ENCODE measurements at regions not wholly inside any gene's neighbourhood (a gene's known extent, or its start where the extent isn't known, plus 50 kb on each side); places are given as distances from the start of the nearest gene placed in this dataset.
A peak's percentile ranks its signal among the peaks of the same experiment; 100 is the strongest.

GRCh38 chr11:32280339-32280738 lies 155.0 kb downstream of the WT1 start:
- CTCF ChIA-PET = interaction anchor here (1.0 to 1.1 kb wide), 3 partner anchors 9 to 43 kb away, joined by 3 to 4 read pairs (median 3); no protein-coding TSS in a partner anchor
- POLR2A ChIA-PET = no interaction called here

GRCh38 chr11:32288276-32288675 lies 147.1 kb downstream of the WT1 start:
- TF ChIP-seq CTCF (IDR thresholded peaks at IDR 0.05; ENCODE audit: control extremely low read depth, extremely low read depth, low read depth, missing control alignments) = no peak
- POLR2A ChIA-PET = no interaction called here
- CTCF ChIA-PET = interaction anchor here (1.4 to 3.4 kb wide), 3 partner anchors 8 to 32 kb away, joined by 4 to 11 read pairs (median 6); no protein-coding TSS in a partner anchor
- DNase-seq (ENCODE audit: extremely low spot score) = no peak

More at GRCh38 chr11:32280339-32280738, 155.0 kb downstream of the WT1 start:
- DNase-seq (ENCODE audit: extremely low spot score) = no peak
- TF ChIP-seq CTCF (IDR thresholded peaks at IDR 0.05; ENCODE audit: control extremely low read depth, extremely low read depth, low read depth, missing control alignments) = no peak

- no peak for TF ChIP-seq CTCF (IDR thresholded peaks at IDR 0.05; ENCODE audit: control extremely low read depth, extremely low read depth, low read depth, missing control alignments)
- CTCF ChIA-PET = interaction anchor here (1.0 to 3.4 kb wide), 4 partner anchors 8 to 33 kb away, joined by 3 to 11 read pairs (median 5); no protein-coding TSS in a partner anchor
- DNase-seq (ENCODE audit: extremely low spot score) = no peak
- POLR2A ChIA-PET = no interaction called here
Measured at GRCh38 chr11:32289701-32290100, 145.6 kb downstream of the WT1 start.

- TF ChIP-seq CTCF (IDR thresholded peaks at IDR 0.05; ENCODE audit: control extremely low read depth, extremely low read depth, low read depth, missing control alignments) = no peak
- ChIA-PET CTCF (interaction anchor here (1.4 kb wide), 1 partner anchor 8 kb away, joined by 3 read pairs; no protein-coding TSS in a partner anchor), POLR2A (no interaction called here)
- no peak for DNase-seq (ENCODE audit: extremely low spot score)
Measured at GRCh38 chr11:32290783-32291182, 144.6 kb downstream of the WT1 start.

GRCh38 chr11:32297611-32298011 lies 137.7 kb downstream of the WT1 start:
- DNase-seq (ENCODE audit: extremely low spot score) = peak; percentile 32

GRCh38 chr11:32302826-32303225 lies 132.5 kb downstream of the WT1 start:
- ChIA-PET CTCF (interaction anchor here (1.0 to 7.2 kb wide), 5 partner anchors 9 to 127 kb away, joined by 3 to 40 read pairs (median 4); no protein-coding TSS in a partner anchor), POLR2A (no interaction called here)
- no peak for TF ChIP-seq CTCF (IDR thresholded peaks at IDR 0.05; ENCODE audit: control extremely low read depth, extremely low read depth, low read depth, missing control alignments)
- DNase-seq (ENCODE audit: extremely low spot score) = no peak

More at GRCh38 chr11:32297611-32298011, 137.7 kb downstream of the WT1 start:
- POLR2A ChIA-PET = no interaction called here
- peak; percentile 21 for TF ChIP-seq CTCF (IDR thresholded peaks at IDR 0.05; ENCODE audit: control extremely low read depth, extremely low read depth, low read depth, missing control alignments)
- CTCF ChIA-PET = interaction anchor here (1.1 to 3.2 kb wide), 12 partner anchors 9 to 1190 kb away, joined by 3 to 16 read pairs (median 6); no protein-coding TSS in a partner anchor
